GM19463 (cell line): ENCODE measurements at regions not wholly inside any gene's neighbourhood (a gene's known extent, or its start where the extent isn't known, plus 50 kb on each side); places are given as distances from the start of the nearest gene placed in this dataset.

ENCODE experiments used
- ATAC-seq: cut with Tn5 transposase; IDR thresholded peaks from one replicate; pipeline ENCODE4 v1.9.1; 2021; ENCODE audit warnings: mild to moderate bottlenecking, moderate library complexity; ENCODE audit not compliant: unreplicated experiment

DNA sequence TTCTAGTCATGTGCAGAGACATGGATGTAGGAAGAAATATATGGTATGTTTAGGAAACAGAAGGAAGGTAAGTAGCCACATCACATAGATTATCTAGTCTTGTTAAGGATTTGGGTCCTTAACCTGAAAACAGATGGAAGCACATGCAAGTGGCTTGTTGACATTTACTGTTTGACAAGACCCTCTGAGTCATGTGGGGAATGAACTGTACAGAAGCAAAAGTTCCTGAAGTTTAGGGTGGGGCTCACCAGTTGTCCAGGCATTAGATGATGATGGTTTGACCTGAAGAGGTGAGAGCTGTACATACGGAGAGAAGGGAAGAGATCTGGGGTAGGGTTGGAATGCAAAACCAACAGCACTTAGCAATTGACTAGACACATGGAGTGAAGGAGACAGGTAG is 281.1 kb upstream of the GRIP1 start:
- no peak for ATAC-seq

DNA sequence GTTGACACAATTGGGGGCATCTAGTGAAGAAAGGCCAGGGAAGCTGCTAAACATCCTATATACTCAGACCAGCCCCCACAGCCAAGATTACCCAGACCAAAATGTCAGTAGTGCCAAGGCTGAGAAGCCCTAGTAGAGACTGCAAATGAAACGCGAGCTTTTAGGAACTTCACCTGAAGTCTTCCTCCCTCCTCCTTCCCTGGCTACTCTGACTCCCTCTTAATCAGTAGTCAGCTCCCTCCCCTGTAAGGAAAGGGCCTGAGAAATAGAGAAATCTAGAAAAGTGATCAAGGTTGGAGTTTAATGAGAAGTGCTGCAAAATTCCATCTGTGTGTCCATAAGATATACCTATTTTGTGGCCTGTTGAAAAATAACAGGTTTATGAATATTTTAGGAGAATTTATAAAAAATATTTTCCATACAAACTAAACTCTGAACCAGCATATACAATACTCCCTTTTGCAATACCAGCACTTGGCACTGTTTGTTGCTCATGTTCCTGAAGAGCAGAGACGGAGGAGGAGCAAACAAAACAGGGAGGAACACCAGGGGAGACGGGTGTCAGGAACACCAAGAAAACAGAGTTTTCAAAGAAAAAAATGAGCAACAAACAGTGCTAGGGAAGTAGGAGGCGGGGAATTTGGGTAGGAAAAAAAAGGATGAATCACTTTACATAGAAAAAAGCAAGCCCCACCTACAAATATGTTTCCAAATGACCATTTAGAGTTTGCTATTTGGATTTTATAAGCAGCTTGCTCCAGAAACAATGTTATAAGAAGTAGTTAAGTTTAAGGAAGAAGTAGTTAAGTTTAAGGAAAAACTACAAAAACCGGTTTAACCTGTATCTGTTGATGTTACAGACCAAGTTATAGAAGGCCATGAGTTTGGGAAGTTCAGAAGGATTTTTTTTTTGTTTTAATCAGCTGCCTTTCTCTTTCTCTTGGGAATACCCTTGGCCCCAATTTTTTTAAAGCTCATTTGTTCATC is 282.1 kb upstream of the GRIP1 start:
- no peak for ATAC-seq

DNA sequence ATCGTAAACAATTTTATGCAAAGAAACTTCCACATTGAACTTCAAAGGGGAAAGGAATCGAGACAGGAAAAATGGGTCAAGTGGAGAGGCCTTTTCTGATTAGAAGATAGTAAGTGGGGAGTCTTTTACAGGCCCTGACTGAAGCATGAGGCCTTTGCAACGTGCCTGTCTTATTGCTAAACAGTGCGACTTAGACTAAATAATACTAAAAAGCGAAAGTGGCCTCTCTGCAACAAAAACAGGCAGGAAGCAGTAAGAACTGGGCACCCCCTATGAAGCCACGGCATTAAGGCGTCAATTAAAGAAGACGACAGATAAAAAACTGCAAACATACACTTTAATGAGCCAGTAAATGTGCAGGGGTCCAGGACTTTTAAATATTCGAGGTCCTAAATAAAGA is 283.4 kb upstream of the GRIP1 start:
- no peak for ATAC-seq

DNA sequence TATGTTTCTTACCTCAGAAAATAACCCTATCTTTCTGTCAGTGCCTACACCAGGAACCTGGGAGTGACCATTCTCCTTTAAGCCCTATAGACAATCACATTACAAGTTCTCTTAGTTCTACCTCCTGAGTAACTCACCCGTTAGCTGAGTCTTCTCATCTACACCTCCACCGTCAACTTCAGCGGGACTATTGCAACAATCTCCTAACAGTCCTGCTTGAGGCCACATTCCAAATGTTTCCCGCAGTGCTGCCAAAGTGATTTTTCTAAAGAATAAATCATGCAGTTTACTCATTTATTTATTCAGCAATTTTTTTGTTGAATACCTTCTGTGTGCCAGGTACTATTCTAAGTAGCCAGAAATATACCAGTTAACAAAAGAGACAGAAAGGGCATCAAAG is 285.0 kb upstream of the GRIP1 start:
- ATAC-seq: no peak

DNA sequence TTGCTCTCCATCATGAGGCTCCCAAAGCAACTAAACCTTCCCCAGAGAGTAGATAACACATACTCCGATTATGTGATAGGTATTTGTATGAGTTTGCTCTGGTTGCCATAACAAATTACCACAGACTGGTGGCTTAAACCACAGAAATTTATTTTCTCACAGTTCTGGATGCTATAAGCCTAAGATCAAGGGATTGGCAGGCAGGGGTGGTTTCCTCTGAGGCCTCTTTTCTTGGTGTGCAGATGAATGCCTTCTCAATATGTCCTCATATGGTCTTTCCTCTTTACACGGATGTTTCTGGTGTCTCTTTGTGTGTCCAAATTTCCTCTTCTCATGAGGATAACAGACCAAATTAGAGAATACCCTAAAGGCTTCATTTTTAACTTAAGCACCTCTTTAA is 285.8 kb upstream of the GRIP1 start:
- no peak for ATAC-seq

DNA sequence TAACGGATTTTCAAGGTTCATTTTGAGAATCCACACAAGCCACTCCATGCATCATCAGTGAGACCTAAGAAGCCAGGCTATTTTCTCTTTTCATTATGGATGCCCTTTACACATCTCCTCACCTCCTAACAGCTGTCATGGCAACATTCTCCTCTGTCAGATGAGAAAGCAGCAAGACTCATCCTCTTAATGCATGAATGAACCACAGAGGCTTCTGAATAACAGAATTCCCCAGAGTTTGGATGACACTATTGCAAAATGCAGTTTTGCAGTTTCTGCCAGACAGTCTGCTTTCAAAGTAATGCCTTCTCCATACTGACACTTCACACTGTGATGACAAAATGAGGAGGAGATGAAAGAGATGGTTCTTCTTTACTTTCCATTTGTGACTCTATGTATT is 286.7 kb upstream of the GRIP1 start:
- no peak for ATAC-seq

DNA sequence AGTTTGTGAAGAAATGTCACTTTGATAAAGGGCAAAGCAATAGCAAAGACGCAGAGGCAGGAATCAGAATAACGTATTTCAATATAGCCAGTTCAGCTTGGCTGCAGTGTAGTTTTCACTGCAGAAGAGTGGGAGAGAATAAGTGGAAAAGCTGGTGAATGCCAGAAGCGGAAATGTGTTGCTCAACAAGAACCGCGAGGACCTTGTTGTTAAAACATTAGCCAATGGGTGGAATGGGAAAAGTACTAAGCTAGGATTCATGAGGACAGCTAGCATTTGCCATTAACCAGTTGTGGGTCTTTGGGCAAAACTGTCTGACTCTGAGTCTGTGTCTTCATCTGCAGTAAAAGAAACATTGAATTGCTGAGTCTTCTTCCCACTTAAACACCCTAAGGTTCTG is 292.9 kb upstream of the GRIP1 start:
- no peak for ATAC-seq

DNA sequence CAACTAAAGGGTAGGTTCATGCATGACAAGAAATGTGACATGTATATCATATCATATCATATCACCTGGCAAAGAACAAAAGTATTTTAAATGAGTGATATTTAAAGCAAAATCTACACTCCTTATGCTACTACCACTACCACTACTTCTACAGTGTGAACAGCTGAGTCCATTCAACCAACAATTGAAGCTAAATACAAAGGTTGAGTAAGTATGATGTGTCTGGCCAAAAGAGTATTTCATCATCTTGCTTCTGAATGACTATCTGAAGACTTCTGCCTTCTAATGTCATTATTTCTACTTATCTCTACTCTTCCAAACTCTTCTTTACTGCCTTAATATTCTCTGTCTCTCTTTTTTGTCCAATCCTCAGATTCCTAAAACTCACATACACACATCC is 292.6 kb upstream of the CAND1 start:
- no peak for ATAC-seq

DNA sequence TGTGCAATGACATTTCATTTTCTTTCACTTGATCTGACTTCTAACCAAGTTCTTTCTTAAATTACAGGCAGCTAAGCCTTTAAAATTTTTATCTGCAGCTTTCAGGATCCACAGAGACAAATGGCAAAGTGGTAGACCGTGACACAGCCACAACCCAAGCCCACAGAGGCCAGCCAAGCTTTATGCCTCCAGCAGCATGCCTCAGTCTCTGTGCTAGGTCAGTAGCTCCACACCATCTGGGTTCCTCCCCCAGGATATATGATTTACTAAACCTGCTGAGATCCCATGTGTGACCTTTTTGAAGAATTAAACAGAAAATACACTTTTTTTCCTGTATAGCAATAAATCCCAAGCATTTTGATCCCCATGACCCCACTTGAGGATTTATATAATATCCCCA is 290.4 kb upstream of the CAND1 start:
- no peak for ATAC-seq

DNA sequence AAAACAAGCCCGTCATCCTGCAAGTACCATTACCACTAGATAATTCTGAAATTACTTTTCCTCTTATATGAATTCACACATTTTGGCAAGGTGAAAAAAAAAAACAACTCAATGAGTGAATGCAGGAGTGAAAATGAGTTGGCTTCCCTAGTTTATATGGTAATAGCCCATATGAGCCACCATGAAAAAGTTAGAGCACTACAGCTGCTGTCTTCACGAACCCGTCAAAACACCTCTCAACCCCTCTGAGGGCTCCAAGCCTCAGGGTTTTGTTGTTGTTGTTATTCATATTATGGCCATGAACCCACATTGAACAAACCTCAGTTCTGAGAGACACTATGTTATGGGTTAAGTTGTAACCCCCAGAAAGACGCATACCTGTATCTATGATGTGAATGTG is 289.9 kb upstream of the CAND1 start:
- no peak for ATAC-seq

DNA sequence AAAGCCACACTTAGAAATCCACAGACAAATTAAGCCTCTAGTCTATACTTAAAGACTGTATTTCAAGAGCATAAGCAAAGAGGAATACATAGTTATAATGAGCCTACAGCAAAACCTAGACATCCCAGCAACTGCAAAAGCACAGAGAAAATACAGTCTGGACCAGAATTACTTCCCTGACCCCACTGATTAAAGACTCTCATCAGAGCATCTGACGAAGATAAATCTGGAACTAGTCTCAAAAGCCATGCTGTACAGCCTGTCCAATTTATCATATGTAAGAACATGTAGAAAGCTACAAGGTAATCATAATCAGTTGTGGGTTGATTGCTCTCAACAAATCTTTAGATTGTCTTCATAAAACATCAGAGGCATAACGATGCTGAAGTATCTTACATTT is 285.1 kb upstream of the CAND1 start:
- ATAC-seq: no peak

DNA sequence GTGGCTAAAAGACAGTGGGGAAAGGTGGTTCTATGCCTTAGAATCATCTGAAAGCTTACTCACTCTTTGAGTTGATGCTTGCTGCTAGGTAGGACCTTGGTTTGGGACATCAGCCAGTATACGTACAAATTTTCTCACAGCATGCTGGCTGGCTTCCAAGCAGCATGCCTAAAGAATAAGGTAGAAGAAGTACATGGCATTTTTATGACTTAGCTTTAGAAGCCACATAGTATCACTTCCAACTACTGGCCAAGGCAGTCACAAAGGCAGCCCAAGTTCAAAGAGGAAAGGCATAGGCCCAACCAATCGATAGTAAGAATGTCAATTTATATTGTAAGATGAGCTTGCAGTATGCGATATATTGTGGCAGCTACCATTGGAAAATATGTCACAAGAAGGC is 284.2 kb upstream of the CAND1 start:
- no peak for ATAC-seq

DNA sequence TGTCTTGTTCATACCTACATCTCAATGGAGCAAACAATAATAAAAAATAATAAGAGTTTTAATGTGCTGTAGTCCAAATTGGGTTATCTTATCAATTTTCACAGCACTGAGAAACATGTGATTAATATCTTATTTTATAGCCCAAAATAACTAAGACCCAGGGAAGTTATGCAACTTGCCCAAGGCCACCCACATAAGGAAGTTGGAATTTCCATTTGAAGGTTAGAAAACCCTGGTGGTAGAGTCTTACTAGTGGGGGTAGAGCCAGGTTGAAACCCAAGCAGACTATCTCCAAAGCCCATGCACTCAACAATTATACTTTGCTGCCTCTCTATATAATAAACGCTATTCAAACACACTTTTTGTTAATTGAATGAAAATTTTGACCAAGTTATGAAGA is 270.0 kb upstream of the CAND1 start:
- no peak for ATAC-seq

DNA sequence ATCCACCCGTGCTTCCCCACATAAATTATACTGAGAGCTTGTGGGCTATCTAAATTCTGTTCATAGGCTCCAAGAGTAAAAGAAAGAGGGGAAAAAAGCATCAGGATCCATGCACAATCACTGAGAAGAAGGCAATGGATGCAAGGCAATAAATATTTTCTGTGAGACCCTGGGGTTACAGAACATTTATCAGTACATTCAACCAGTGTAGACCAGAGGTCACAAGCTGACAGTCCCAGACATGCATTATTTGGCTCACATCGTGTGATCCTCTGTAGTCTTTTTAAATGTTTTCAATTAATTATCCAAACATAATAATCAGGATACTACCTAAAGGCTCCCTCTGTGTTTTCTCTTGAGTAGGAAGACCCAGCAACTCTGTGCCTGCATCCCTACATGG is 267.9 kb upstream of the CAND1 start:
- ATAC-seq: no peak

DNA sequence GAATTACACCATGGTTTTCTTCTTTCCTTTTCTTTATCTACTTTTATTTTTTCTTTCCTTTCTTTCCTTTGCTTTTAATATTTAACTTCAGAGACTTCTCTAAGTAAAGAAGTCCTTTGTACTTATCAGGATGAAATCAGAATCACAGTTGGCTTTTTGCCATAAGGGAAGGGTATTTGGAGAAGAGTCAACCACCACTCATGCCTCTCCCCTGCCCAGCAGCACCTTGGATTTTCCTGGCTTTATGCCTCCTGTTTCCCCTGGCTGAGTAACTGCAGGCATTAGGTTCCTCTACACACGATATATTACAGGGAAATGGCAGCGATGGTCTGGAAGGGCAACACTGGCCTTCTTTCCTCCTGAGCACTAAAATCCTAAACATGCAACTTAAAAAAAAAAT is 266.4 kb upstream of the CAND1 start:
- ATAC-seq: no peak

DNA sequence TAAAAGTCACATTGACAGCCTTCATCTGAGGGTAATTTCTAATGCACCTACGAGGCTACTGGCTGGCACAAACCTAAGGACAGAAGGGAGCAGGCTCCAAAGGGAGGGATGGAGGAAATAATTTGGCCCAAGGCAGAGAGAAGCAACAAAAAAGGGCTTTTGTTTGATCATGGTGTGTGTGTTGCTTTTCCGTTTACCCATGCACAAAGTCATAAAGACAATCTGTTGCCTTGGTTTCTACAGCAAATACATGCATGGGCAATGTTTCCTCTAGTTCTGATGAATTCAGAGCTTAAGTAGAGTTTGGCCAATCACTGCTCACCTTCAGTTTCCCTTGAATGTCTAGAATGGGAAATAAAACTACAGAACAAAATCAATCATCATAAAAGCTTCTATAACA is 262.5 kb upstream of the CAND1 start:
- ATAC-seq: no peak

DNA sequence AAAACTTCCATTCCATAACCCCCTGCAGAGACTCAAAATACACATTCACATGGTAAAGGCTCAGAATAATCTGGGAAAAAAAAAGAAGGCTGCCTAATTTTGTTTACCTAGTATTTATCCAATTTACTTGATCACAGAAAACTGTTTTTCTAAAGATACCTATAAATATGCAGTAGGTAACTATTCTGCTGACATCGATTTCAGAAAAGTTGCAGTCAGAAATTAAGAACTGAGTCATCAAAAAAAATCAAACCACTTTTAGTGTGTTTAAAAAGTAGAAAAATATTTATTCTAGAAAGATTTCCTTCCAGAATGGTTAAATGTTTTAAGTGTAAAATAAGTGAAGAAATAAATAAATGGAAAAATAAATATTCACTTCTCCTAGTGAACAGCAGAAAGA is 254.5 kb upstream of the CAND1 start:
- ATAC-seq: no peak

DNA sequence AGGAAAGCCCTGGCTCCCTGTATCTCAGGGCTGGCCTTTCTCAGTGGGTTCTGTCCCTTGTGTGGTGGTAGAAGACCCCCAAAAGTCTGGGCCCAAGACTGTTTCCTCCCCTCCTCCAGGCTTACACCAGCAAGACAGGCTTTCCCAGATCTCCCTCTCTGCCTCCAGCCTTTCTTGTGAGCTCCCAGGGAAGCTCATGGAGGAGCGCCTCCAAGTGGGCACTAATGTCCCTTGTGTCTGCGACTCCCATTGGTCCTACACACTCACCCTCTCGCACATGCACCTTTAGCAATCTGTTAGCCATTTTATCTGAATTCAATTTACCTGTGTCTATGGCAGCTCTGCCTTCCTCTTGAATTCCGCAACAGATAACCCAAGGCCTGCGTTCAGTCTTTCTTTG is 251.1 kb upstream of the CAND1 start:
- no peak for ATAC-seq

DNA sequence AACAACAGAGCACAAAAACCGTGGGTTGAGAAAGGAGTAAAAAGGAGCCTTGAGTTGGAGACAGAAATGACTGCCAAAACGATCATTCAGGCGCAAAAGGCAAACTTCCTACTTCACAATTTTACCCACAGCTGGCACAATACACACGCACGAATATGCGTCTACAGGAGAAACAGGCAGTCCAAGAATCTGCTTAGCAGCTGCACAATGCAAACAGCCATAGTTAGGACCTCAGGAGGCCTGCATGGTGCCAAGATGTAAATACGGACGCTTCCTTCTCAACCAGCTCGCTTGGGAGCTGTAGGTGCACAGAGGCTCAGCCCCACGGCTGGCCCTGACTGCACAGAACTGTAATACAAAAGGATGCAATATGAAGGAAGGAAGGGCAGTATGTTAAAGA is 250.1 kb upstream of the CAND1 start:
- no peak for ATAC-seq

DNA sequence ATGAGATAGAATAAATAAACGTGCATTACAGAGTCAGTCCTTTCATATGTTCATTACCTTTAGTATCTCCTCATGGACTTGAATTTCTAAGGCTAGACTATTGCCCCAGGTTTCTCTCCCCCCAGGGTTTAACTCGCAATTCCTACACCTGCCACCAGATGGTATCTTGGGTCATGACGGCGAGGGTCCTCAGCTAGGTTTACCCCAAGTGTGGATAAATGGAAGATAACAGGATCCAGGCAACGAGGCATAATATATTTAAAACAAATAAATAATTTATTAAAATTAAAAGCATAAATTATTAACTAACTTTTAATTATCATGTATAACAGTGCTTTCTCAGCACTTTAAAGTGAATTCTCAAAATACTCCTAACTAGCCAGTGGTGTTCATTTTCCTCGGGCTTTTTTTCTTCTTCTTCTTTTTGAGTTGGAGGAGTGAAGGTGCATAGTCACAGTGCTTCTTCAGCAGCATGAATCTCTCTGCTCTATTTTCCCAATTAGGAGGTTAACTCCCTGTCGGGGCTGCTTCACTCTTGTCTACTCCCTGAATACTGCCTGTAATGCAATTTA is 243.5 kb upstream of the CAND1 start:
- peak; percentile 90 for ATAC-seq

DNA sequence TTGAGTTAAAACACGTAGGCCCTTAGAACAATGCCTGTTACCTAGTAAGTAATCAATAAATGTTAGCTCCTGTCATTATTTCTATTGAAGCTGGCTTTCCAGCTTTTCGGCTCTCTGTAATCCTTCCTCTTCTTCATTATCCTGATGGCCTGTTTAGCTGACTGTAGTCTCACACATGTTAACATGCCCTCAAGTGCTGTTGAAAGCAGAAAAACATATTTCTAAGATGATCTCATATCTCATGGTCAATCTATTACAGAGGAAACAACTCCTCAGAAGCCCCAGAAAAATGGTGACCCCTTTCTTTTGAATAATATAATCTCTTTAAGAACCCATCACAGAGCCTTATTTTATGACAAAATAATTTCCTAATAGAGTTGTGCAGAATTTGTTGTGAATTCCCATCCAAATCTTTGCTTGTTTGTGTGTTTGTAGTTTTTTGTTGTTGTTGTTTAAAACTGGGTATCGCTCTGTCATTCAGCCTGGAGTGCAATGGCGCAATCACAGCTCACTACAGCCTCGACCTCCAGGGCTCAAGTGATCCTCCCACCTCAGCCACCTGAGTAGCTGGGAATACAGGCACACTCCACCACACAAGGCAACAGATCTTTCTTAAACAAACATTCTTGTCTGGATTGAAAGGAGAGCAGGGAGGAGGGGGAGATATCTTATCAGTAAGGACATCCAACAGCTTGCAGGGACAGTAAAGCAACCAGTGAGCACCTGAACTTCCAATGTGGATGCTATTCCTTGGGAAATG is 242.5 kb upstream of the CAND1 start:
- no peak for ATAC-seq

DNA sequence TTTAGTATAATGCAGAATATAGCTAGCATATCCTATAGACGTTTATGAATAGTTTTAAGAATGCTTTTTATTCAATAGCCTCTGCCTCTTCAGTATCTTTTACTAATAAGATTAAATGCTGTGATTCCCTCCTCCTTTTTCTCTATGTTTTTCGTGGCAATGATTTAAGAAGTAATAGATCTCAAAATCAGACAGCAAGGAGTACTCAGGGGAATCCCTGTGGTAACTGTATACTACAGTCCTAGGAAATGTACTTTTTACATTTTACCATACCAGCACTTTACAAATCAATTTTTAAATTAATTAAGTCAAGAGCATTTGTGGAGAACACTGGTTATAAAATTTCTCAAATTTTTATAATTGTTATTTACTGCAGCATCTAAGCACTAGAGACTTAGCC is 240.6 kb upstream of the CAND1 start:
- no peak for ATAC-seq
